Hepatocyte (in vitro differentiated cells): ENCODE measurements at regions not wholly inside any gene's neighbourhood (a gene's known extent, or its start where the extent isn't known, plus 50 kb on each side); places are given as distances from the start of the nearest gene placed in this dataset.

Experiments used
- EZH2phosphoT487 ChIP-seq: fragments of 200-600 bp; sonication (generic); IDR thresholded peaks from one replicate; pipeline ENCODE4 v1.6.1; 2018; ENCODE audit warnings: antibody characterized with exemption, mild to moderate bottlenecking, low read depth, moderate library complexity; ENCODE audit not compliant: unreplicated experiment, severe bottlenecking
- TF ChIP-seq, protein P1 (sequence below): fragments of 200-600 bp; sonication (generic); IDR thresholded peaks from 2 replicates; pipeline ENCODE4 v1.5.1; 2016; ENCODE audit warnings: antibody characterized with exemption, mild to moderate bottlenecking; ENCODE audit not compliant: poor library complexity

DNA sequence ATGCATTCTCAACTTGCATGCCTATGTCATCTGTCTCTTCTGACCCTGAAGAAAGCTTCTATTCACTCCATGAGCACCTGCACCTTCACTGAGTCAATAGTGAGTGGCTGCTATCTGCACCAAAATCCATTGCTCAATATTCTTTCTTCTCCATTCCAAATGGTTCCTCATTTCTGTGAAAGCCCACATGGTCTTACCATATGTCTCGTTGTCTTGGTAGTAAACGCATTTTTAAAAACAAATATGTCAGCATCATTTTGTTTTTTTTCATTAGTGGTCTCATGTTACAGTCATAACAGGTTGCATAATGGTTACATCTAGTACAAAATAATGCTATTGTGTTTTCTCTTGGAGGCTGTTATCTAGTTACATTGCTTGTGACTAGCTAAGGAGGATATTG, 106.9 kb upstream of the CPM start:
- TF ChIP-seq, protein P1, sequence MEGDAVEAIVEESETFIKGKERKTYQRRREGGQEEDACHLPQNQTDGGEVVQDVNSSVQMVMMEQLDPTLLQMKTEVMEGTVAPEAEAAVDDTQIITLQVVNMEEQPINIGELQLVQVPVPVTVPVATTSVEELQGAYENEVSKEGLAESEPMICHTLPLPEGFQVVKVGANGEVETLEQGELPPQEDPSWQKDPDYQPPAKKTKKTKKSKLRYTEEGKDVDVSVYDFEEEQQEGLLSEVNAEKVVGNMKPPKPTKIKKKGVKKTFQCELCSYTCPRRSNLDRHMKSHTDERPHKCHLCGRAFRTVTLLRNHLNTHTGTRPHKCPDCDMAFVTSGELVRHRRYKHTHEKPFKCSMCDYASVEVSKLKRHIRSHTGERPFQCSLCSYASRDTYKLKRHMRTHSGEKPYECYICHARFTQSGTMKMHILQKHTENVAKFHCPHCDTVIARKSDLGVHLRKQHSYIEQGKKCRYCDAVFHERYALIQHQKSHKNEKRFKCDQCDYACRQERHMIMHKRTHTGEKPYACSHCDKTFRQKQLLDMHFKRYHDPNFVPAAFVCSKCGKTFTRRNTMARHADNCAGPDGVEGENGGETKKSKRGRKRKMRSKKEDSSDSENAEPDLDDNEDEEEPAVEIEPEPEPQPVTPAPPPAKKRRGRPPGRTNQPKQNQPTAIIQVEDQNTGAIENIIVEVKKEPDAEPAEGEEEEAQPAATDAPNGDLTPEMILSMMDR: no peak
- no peak for TF ChIP-seq EZH2phosphoT487
